Peyer's patch (tissue), 4 donors: ENCODE measurements at regions not wholly inside any gene's neighbourhood (a gene's known extent, or its start where the extent isn't known, plus 50 kb on each side); places are given as distances from the start of the nearest gene placed in this dataset.

ENCODE experiments used
- POLR2A ChIP-seq, 2 donors: fragments of 450-650 bp; IDR thresholded peaks; one replicate each; pipeline ENCODE4 v1.5.1; 2017; ENCODE audit warnings: antibody characterized with exemption in 2 of 2, mild to moderate bottlenecking in 2 of 2, moderate library complexity in 2 of 2
- TF ChIP-seq, protein P1 (sequence below), 6 experiments: fragments of 450-650 bp in 4 of 6; fragments of 200-600 bp in 2 of 6; sonication (generic) in 1 of 6; IDR thresholded peaks; one replicate each; pipeline ENCODE4 v1.5.1; 2017 to 2019; ENCODE audit warnings: antibody characterized with exemption in 6 of 6, mild to moderate bottlenecking in 3 of 6, moderate library complexity in 1 of 6

DNA sequence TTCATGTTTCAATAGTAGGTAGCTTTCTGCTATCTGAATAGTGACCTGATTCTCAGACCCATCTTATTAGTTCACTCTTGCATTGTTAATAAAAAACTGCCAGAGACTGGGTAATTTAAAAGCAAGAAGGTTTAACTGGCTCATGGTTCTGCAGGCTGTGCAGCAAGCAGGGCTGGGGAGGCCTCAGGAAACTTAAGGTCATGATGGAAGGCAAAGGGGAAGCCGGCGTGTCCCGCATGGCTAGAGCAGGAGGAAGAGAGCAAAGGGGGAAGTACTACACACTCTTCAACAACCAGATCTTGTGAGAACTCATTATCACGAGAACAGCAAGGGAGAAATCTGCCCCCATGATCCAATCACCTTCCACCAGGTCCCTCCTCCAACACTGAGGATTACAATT, 185.2 kb upstream of the PITRM1 start:
- TF ChIP-seq POLR2A (IDR thresholded peaks at IDR 0.05) = no peak
- TF ChIP-seq, protein P1, sequence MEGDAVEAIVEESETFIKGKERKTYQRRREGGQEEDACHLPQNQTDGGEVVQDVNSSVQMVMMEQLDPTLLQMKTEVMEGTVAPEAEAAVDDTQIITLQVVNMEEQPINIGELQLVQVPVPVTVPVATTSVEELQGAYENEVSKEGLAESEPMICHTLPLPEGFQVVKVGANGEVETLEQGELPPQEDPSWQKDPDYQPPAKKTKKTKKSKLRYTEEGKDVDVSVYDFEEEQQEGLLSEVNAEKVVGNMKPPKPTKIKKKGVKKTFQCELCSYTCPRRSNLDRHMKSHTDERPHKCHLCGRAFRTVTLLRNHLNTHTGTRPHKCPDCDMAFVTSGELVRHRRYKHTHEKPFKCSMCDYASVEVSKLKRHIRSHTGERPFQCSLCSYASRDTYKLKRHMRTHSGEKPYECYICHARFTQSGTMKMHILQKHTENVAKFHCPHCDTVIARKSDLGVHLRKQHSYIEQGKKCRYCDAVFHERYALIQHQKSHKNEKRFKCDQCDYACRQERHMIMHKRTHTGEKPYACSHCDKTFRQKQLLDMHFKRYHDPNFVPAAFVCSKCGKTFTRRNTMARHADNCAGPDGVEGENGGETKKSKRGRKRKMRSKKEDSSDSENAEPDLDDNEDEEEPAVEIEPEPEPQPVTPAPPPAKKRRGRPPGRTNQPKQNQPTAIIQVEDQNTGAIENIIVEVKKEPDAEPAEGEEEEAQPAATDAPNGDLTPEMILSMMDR (IDR thresholded peaks at IDR 0.05) = no peak
